Loucy (cell line): ENCODE measurements at regions not wholly inside any gene's neighbourhood (a gene's known extent, or its start where the extent isn't known, plus 50 kb on each side); places are given as distances from the start of the nearest gene placed in this dataset.

Experiments
- H2AFZ ChIP-seq: fragments of 200-600 bp; sonication (generic); 2 replicates; pipeline ENCODE4 v1.6.0; 2016; ENCODE audit warnings: antibody characterized with exemption, mild to moderate bottlenecking, low read length, moderate library complexity
- H3F3A ChIP-seq: fragments of 200-600 bp; 2 replicates; pipeline ENCODE4 v1.6.0; 2016; ENCODE audit warnings: antibody characterized with exemption, low read depth, mild to moderate bottlenecking
- H3K27me3 ChIP-seq: fragments of 200-600 bp; sonication (generic); 2 replicates; pipeline ENCODE4 v1.6.1; 2014; ENCODE audit warnings: low read length, mild to moderate bottlenecking; ENCODE audit not compliant: insufficient read depth, poor library complexity, severe bottlenecking
- H3K36me3 ChIP-seq: fragments of 200-600 bp; sonication (generic); 2 replicates; pipeline ENCODE4 v1.6.1; 2016; ENCODE audit warnings: low read length; ENCODE audit not compliant: insufficient read depth
- H3K4me1 ChIP-seq: fragments of 200-600 bp; sonication (generic); 2 replicates; pipeline ENCODE4 v1.5.1; 2014; ENCODE audit warnings: low read length, mild to moderate bottlenecking; ENCODE audit not compliant: insufficient read depth, poor library complexity, severe bottlenecking
- H3K4me2 ChIP-seq: fragments of 200-600 bp; sonication (generic); 2 replicates; pipeline ENCODE4 v1.6.0; 2014; ENCODE audit warnings: antibody characterized with exemption, low read length, low read depth, mild to moderate bottlenecking; ENCODE audit not compliant: poor library complexity, severe bottlenecking
- H3K4me3 ChIP-seq: fragments of 200-600 bp; sonication (generic); 2 replicates; pipeline ENCODE4 v1.5.1; 2014; ENCODE audit warnings: low read length, mild to moderate bottlenecking, mixed read lengths; ENCODE audit not compliant: poor library complexity, severe bottlenecking
- H3K79me2 ChIP-seq: fragments of 200-600 bp; sonication (generic); 2 replicates; pipeline ENCODE4 v1.6.1; 2014; ENCODE audit warnings: low read length; ENCODE audit not compliant: insufficient read depth
- H3K9ac ChIP-seq: fragments of 200-600 bp; sonication (generic); 2 replicates; pipeline ENCODE4 v1.6.0; 2014; ENCODE audit warnings: mild to moderate bottlenecking, low read depth, low read length, moderate library complexity; ENCODE audit not compliant: poor library complexity, severe bottlenecking
- H3K9me2 ChIP-seq: fragments of 200-600 bp; sonication (generic); replicated peaks from 2 replicates; pipeline ENCODE4 v1.6.1; 2016; ENCODE audit warnings: low read depth, low read length, mixed read lengths
- H3K9me3 ChIP-seq: fragments of 200-600 bp; sonication (generic); 2 replicates; pipeline ENCODE4 v1.6.1; 2014; ENCODE audit warnings: mild to moderate bottlenecking, antibody characterized with exemption, low read length, low read depth; ENCODE audit not compliant: insufficient read depth
- H4K20me1 ChIP-seq: fragments of 200-600 bp; sonication (generic); 2 replicates; pipeline ENCODE4 v1.6.0; 2014; ENCODE audit warnings: antibody characterized with exemption, low read length, mild to moderate bottlenecking; ENCODE audit not compliant: insufficient read depth, poor library complexity, severe bottlenecking
- EZH2phosphoT487 ChIP-seq: fragments of 200-600 bp; IDR thresholded peaks from 2 replicates; pipeline ENCODE4 v1.6.1; 2018; ENCODE audit warnings: antibody characterized with exemption, mild to moderate bottlenecking, moderate library complexity, borderline replicate concordance
- TF ChIP-seq, protein P1 (sequence below): fragments of 200-600 bp; sonication (generic); conservative IDR thresholded peaks from 2 replicates; pipeline ENCODE4 v1.5.1; 2014; ENCODE audit warnings: mild to moderate bottlenecking, antibody characterized with exemption, low read length

DNA sequence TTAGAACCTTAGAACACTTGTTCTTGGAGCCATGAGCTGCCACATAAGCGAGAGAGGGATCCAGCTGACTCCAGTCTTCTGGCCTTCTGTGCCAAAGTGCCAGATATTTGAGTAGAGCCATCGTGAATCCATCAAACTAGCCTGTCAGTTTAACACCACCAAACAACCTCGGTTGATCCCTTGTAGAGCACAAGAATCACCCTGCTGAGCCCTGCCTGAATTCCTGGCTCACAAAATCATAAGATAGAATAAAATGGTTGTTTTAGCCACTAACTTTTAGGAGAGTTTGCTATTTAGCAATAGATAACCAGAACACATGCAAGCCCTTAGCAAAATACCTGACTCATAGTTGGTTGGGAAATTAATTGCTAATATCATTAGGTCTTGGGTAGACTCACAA is 407.6 kb upstream of the PROK2 start:
- Histone ChIP-seq H3K4me1 (no peaks in the 10 kb centered on the region), H3K4me2 (no peak overlapping the region), H3K27me3 (no peaks in the 10 kb centered on the region), H3F3A (no peaks in the 10 kb centered on the region), H3K9ac (no peak overlapping the region), H4K20me1 (no peaks in the 10 kb centered on the region), H3K79me2 (no peaks in the 10 kb centered on the region), H3K9me3 (no peaks in the 10 kb centered on the region), H2AFZ (no peak overlapping the region), H3K4me3 (no peak overlapping the region), H3K9me2 (no peaks in the 10 kb centered on the region), H3K36me3 (no peaks in the 10 kb centered on the region)
- no peak for TF ChIP-seq EZH2phosphoT487
- TF ChIP-seq, protein P1, sequence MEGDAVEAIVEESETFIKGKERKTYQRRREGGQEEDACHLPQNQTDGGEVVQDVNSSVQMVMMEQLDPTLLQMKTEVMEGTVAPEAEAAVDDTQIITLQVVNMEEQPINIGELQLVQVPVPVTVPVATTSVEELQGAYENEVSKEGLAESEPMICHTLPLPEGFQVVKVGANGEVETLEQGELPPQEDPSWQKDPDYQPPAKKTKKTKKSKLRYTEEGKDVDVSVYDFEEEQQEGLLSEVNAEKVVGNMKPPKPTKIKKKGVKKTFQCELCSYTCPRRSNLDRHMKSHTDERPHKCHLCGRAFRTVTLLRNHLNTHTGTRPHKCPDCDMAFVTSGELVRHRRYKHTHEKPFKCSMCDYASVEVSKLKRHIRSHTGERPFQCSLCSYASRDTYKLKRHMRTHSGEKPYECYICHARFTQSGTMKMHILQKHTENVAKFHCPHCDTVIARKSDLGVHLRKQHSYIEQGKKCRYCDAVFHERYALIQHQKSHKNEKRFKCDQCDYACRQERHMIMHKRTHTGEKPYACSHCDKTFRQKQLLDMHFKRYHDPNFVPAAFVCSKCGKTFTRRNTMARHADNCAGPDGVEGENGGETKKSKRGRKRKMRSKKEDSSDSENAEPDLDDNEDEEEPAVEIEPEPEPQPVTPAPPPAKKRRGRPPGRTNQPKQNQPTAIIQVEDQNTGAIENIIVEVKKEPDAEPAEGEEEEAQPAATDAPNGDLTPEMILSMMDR: no peak

DNA sequence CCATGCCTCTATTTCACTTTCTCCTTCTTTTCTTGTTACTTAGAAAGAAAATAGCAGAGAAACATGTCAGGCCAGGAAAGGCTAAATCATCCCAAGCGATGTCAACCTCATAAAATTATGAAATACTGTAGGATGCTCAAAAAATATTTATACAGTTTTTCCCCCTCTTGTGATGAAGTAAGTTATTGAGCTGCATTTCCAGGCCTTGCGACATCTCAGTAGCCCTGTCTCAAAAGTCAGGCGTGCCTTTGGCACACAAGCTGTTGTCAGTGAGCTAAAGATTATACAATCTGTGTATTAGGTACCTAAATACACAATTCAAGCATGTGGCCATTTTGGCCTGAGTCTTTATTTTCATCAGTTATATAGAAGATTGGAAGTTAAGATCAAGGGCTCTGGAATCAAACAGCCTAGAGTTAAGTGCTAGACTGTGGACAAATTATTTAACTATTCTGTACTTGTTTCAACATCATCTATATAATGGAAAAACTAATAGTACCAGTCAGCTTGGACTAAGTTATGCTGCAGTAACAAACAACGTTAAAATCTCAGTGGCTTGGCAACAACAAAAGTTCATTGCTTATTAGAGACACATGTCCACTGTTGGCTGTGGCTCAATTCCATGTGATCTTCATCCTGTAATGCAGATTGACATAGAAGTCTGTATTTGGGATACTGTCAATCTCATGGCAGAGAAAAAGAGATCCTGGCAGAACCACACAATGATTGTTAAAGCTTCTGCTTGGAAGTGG is 406.4 kb upstream of the PROK2 start:
- Histone ChIP-seq H3K79me2 (no peaks in the 10 kb centered on the region), H3K36me3 (no peaks in the 10 kb centered on the region), H3F3A (no peaks in the 10 kb centered on the region), H3K27me3 (no peaks in the 10 kb centered on the region), H2AFZ (no peak overlapping the region), H3K4me3 (no peak overlapping the region), H3K9me2 (no peaks in the 10 kb centered on the region), H4K20me1 (no peaks in the 10 kb centered on the region), H3K4me2 (no peak overlapping the region), H3K4me1 (no peaks in the 10 kb centered on the region), H3K9me3 (no peaks in the 10 kb centered on the region), H3K9ac (no peak overlapping the region)
- TF ChIP-seq, protein P1: no peak
- no peak for TF ChIP-seq EZH2phosphoT487

DNA sequence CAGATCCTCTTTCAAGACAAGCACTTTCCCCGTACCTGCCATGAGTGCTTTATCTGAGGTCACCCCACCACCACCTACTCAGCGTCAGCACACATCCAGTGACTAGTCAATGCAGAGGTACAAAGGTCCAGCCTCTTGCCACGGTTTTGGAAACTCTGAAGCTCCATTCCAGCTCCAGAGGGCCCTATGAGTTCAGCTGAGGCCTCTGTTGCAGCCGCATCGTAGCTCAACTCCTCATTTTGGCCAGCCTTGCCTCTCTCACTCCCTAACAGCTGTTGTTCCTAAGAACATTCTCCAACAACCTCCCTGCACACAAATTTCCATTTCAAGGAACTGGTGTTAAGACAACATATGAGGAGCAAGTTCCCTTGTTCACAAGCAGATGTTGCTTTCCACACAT is 405.1 kb upstream of the PROK2 start:
- Histone ChIP-seq H3K36me3 (no peaks in the 10 kb centered on the region), H3K27me3 (no peaks in the 10 kb centered on the region), H2AFZ (no peak overlapping the region), H4K20me1 (no peaks in the 10 kb centered on the region), H3F3A (no peaks in the 10 kb centered on the region), H3K9ac (no peak overlapping the region), H3K79me2 (no peaks in the 10 kb centered on the region), H3K4me2 (no peak overlapping the region), H3K9me3 (no peaks in the 10 kb centered on the region), H3K9me2 (no peaks in the 10 kb centered on the region), H3K4me3 (no peak overlapping the region), H3K4me1 (no peaks in the 10 kb centered on the region)
- TF ChIP-seq, protein P1: no peak
- no peak for TF ChIP-seq EZH2phosphoT487
